ENCODE measurements at regions not wholly inside any gene's neighbourhood (a gene's known extent, or its start where the extent isn't known, plus 50 kb on each side); places are given as distances from the start of the nearest gene placed in this dataset.
A peak's percentile ranks its signal among the peaks of the same experiment; 100 is the strongest.
"Not testable (repeated sequence)": the region's sequence is repeated elsewhere in the genome, so short reads cannot be mapped to it uniquely, and the experiment has no call there.

- H3K4me1 Mint-ChIP-seq (ENCODE audit: low read depth) = peaks cover 26% of the 10 kb centered on the region
- H3K4me3 Mint-ChIP-seq = no peak overlapping the region
- no peaks in the 10 kb centered on the region for H3K9me3 Mint-ChIP-seq
- H3K27me3 Mint-ChIP-seq = no peaks in the 10 kb centered on the region
- H3K27ac Mint-ChIP-seq = no peak overlapping the region
- H3K36me3 Mint-ChIP-seq (ENCODE audit: low read depth) = no peaks in the 10 kb centered on the region
Measured at GRCh38 chr4:81789741-81790399, 318.2 kb upstream of the RASGEF1B start.

- Mint-ChIP-seq H3K27ac (no peak overlapping the region), H3K36me3 (ENCODE audit: low read depth) (no peaks in the 10 kb centered on the region), H3K4me3 (no peak overlapping the region), H3K27me3 (no peaks in the 10 kb centered on the region), H3K9me3 (no peaks in the 10 kb centered on the region), H3K4me1 (ENCODE audit: low read depth) (peaks cover 26% of the 10 kb centered on the region)
Measured at GRCh38 chr4:81789158-81789557, 317.5 kb upstream of the RASGEF1B start.

- H3K4me1 Mint-ChIP-seq (ENCODE audit: low read depth) = peaks cover 26% of the 10 kb centered on the region
- H3K36me3 Mint-ChIP-seq (ENCODE audit: low read depth) = no peaks in the 10 kb centered on the region
- no peak overlapping the region for H3K27ac Mint-ChIP-seq
- H3K9me3 Mint-ChIP-seq = no peaks in the 10 kb centered on the region
- no peak overlapping the region for H3K4me3 Mint-ChIP-seq
- H3K27me3 Mint-ChIP-seq = no peaks in the 10 kb centered on the region
Measured at GRCh38 chr4:81786766-81787165, 315.1 kb upstream of the RASGEF1B start.

- H3K4me1 Mint-ChIP-seq (ENCODE audit: low read depth) = peaks cover 26% of the 10 kb centered on the region
- no peak overlapping the region for H3K4me3 Mint-ChIP-seq
- H3K36me3 Mint-ChIP-seq (ENCODE audit: low read depth) = no peaks in the 10 kb centered on the region
- H3K27ac Mint-ChIP-seq = no peak overlapping the region
- H3K27me3 Mint-ChIP-seq = no peaks in the 10 kb centered on the region
- H3K9me3 Mint-ChIP-seq = no peaks in the 10 kb centered on the region
Measured at GRCh38 chr4:81786063-81786763, 314.5 kb upstream of the RASGEF1B start.

GRCh38 chr4:81785338-81785737 is 313.6 kb upstream of the RASGEF1B start:
- no peaks in the 10 kb centered on the region for H3K9me3 Mint-ChIP-seq
- H3K27me3 Mint-ChIP-seq = no peaks in the 10 kb centered on the region
- peak overlapping the region; percentile 1 for H3K27ac Mint-ChIP-seq
- H3K4me1 Mint-ChIP-seq (ENCODE audit: low read depth) = peaks cover 21% of the 10 kb centered on the region
- no peaks in the 10 kb centered on the region for H3K36me3 Mint-ChIP-seq (ENCODE audit: low read depth)
- no peak overlapping the region for H3K4me3 Mint-ChIP-seq

GRCh38 chr4:81783558-81783957 is 311.9 kb upstream of the RASGEF1B start:
- no peaks in the 10 kb centered on the region for H3K9me3 Mint-ChIP-seq
- H3K27ac Mint-ChIP-seq = no peak overlapping the region
- no peaks in the 10 kb centered on the region for H3K27me3 Mint-ChIP-seq
- peaks cover 15% of the 10 kb centered on the region for H3K4me1 Mint-ChIP-seq (ENCODE audit: low read depth)
- no peaks in the 10 kb centered on the region for H3K36me3 Mint-ChIP-seq (ENCODE audit: low read depth)
- H3K4me3 Mint-ChIP-seq = no peak overlapping the region

- Mint-ChIP-seq H3K4me1 (ENCODE audit: low read depth) (peaks cover 14% of the 10 kb centered on the region), H3K27me3 (peaks cover 5% of the 10 kb centered on the region)
Measured at GRCh38 chr4:81781799-81782198, 310.1 kb upstream of the RASGEF1B start.

GRCh38 chr4:81777718-81778117 is 306.0 kb upstream of the RASGEF1B start:
- not testable (repeated sequence) for H3K27me3 Mint-ChIP-seq; H3K27ac Mint-ChIP-seq; H3K4me1 Mint-ChIP-seq (ENCODE audit: low read depth); H3K36me3 Mint-ChIP-seq (ENCODE audit: low read depth); H3K9me3 Mint-ChIP-seq; H3K4me3 Mint-ChIP-seq

More at GRCh38 chr4:81781799-81782198, 310.1 kb upstream of the RASGEF1B start:
- peaks cover 6% of the 10 kb centered on the region for H3K9me3 Mint-ChIP-seq
- no peaks in the 10 kb centered on the region for H3K36me3 Mint-ChIP-seq (ENCODE audit: low read depth)
- H3K27ac Mint-ChIP-seq = no peak overlapping the region
- no peak overlapping the region for H3K4me3 Mint-ChIP-seq

GRCh38 chr4:81776794-81777193 is 305.1 kb upstream of the RASGEF1B start:
- Mint-ChIP-seq H3K27ac (no peak overlapping the region), H3K4me1 (ENCODE audit: low read depth) (no peaks in the 10 kb centered on the region), H3K9me3 (peaks cover 6% of the 10 kb centered on the region), H3K27me3 (peaks cover 5% of the 10 kb centered on the region), H3K36me3 (ENCODE audit: low read depth) (no peaks in the 10 kb centered on the region), H3K4me3 (no peak overlapping the region)

GRCh38 chr4:81773557-81773956 is 301.9 kb upstream of the RASGEF1B start:
- Mint-ChIP-seq H3K9me3 (peaks cover 6% of the 10 kb centered on the region), H3K27me3 (peaks cover 9% of the 10 kb centered on the region), H3K36me3 (ENCODE audit: low read depth) (no peaks in the 10 kb centered on the region), H3K4me3 (no peak overlapping the region), H3K4me1 (ENCODE audit: low read depth) (no peaks in the 10 kb centered on the region), H3K27ac (no peak overlapping the region)

- Mint-ChIP-seq H3K27me3 (peaks cover 4% of the 10 kb centered on the region), H3K4me3 (no peak overlapping the region), H3K36me3 (ENCODE audit: low read depth) (no peaks in the 10 kb centered on the region), H3K27ac (no peak overlapping the region), H3K9me3 (no peaks in the 10 kb centered on the region), H3K4me1 (ENCODE audit: low read depth) (no peaks in the 10 kb centered on the region)
Measured at GRCh38 chr4:81771721-81772120, 300.0 kb upstream of the RASGEF1B start.

GRCh38 chr4:81769244-81769643 is 297.5 kb upstream of the RASGEF1B start:
- Mint-ChIP-seq H3K9me3 (no peaks in the 10 kb centered on the region), H3K27me3 (peaks cover 4% of the 10 kb centered on the region), H3K4me1 (ENCODE audit: low read depth) (no peaks in the 10 kb centered on the region), H3K27ac (no peak overlapping the region), H3K4me3 (no peak overlapping the region), H3K36me3 (ENCODE audit: low read depth) (no peaks in the 10 kb centered on the region)

- Mint-ChIP-seq H3K4me1 (ENCODE audit: low read depth) (peaks cover 32% of the 10 kb centered on the region), H3K27ac (no peak overlapping the region)
Measured at GRCh38 chr4:81758574-81759264, 287.0 kb upstream of the RASGEF1B start.

GRCh38 chr4:81757691-81758090 is 286.0 kb upstream of the RASGEF1B start:
- no peaks in the 10 kb centered on the region for H3K36me3 Mint-ChIP-seq (ENCODE audit: low read depth)
- H3K4me1 Mint-ChIP-seq (ENCODE audit: low read depth) = peaks cover 32% of the 10 kb centered on the region
- H3K9me3 Mint-ChIP-seq = no peaks in the 10 kb centered on the region
- no peak overlapping the region for H3K4me3 Mint-ChIP-seq
- H3K27ac Mint-ChIP-seq = no peak overlapping the region
- H3K27me3 Mint-ChIP-seq = no peaks in the 10 kb centered on the region

More at GRCh38 chr4:81758574-81759264, 287.0 kb upstream of the RASGEF1B start:
- Mint-ChIP-seq H3K9me3 (no peaks in the 10 kb centered on the region), H3K27me3 (no peaks in the 10 kb centered on the region), H3K36me3 (ENCODE audit: low read depth) (no peaks in the 10 kb centered on the region), H3K4me3 (no peak overlapping the region)

GRCh38 chr4:81756973-81757372 is 285.3 kb upstream of the RASGEF1B start:
- Mint-ChIP-seq H3K27ac (peak overlapping the region; percentile 6), H3K4me3 (no peak overlapping the region)

More at GRCh38 chr4:81756973-81757372, 285.3 kb upstream of the RASGEF1B start:
- Mint-ChIP-seq H3K4me1 (ENCODE audit: low read depth) (peaks cover 28% of the 10 kb centered on the region), H3K27me3 (no peaks in the 10 kb centered on the region), H3K36me3 (ENCODE audit: low read depth) (no peaks in the 10 kb centered on the region), H3K9me3 (no peaks in the 10 kb centered on the region)

All from stimulated activated naive CD8-positive, alpha-beta T cell treated with anti-CD3 and anti-CD28 coated beads, Interleukin-15, Interleukin-2, amounts not matched to agents 100 ng/mL and 50 ng/mL, for 24 hours (primary cell).